Activated T-cell treated with anti-CD3 and anti-CD28 coated beads for 48 hours (primary cell): ENCODE measurements at regions not wholly inside any gene's neighbourhood (a gene's known extent, or its start where the extent isn't known, plus 50 kb on each side); places are given as distances from the start of the nearest gene placed in this dataset.

Experiments used
- DNase-seq: peaks from one replicate; pipeline ENCODE4 v3.0.0-alpha.2; 2020; ENCODE audit warnings: low read depth

DNA sequence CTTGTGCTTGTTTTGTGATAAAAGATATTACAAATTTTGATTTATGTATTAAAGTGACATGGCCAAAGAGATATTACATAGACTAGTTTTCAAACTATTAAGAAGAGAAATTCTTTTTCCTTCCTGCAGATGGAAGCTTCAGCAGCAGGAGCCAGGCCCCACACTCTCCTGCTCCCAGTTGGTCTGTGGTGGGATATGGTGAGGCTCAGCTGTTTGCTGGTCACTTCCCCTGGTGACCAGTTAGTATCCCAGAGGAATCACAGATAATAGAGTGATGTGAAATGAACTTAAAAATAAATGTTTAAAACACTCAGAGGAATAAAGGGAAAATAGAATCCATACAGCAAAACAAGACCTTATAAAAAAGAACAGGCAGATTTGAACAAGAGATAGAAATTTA lies 154.7 kb downstream of the KTN1 start:
- no peak for DNase-seq

GRCh38 chr14:55739967-55740648 lies 160.1 kb downstream of the KTN1 start:
- no peak for DNase-seq

- DNase-seq = no peak
Observed at GRCh38 chr14:55740649-55740989, 160.6 kb downstream of the KTN1 start.

GRCh38 chr14:55741240-55741639 lies 161.2 kb downstream of the KTN1 start:
- DNase-seq = no peak

- no peak for DNase-seq
Observed at GRCh38 chr14:55743551-55743950, 163.5 kb downstream of the KTN1 start.

- no peak for DNase-seq
Observed at GRCh38 chr14:55744321-55744720, 164.3 kb downstream of the KTN1 start.

DNA sequence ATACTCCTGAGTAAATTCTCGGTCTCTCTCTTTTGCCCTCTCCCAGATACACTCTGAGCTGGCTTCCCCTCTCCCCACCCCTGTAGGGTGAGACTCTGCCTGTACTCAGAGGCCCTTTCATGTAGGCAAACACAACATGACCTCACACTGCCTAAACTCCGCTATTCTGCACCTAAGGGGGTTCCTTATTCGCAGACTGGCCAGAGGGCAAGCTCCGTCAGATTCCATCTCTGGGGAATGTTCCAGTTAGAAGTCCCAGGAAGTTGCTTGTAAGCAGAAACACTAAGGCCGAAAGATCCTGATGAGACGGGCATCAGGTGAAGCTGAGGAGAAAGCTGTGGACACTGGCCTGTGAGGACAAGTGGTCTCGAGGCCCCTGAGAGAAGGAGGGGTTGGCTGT lies 165.9 kb downstream of the KTN1 start:
- DNase-seq = no peak

- no peak for DNase-seq
Observed at GRCh38 chr14:55746558-55746957, 166.6 kb downstream of the KTN1 start.

DNA sequence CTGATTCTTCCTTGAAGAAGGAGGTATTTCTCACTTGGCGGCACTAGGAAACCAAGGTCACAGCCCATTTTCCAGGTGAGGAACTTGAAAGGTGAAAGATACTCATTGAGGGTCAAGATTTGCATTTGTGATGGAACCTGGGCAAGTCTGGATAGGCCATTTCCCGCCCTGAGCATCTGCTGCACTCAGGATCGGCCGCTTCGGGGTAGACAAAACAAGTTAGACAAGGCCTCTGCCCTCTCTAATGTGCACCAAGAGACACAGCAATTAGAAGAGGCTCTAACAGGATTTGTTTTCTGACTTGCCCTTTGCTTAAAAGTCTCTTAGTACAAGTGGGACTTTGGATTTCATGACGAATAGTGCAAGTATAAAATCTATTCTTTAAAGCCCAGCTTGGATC lies 167.2 kb downstream of the KTN1 start:
- no peak for DNase-seq

DNA sequence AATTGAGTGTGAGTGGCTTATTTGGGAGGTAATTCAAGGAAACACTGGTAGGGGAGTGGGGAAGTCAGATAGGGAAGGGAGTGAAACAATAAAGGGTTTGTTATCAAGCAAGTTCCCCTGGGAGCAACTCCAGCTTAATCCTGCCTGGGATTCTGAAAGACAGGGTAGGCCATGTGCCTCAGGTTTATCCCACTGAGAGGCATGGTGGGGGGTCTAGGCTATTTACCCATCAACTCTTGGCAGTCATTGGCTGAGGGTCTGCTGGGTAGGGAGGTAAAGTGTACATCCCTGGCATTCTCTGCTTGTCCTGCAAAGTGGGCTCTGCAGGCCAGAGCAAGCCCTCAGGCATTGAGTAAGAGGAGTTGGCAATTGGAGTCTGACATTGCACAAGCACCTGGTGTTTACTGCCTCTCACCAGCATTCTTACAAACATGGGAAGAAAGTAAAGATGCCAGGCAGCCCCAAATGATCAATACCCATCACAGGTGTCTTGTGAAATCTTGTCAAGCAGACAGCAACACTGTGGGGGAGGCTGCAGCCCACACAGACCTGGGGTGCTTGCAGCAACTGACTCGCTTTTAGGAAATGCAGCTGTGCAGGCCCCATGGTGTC lies 169.3 kb downstream of the KTN1 start:
- DNase-seq = no peak

DNA sequence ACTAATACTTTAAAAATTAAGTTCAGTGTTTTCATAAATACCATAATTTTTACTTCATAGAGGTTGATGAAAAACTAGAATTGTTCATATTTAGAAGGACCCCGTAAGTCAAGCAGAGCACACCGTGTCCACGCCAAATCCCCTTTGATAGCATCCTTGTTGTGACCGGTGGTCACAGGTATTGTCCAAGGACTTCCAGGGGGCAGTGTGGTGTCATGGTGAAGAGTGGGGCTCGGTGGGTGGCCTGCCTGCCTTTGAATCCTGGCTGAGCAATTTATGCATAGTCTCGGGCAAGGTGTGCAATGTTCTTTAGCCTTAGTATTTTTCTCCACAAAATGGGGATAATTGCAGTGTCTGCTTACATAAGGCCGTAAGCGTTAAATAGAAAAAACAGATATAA lies 169.9 kb downstream of the KTN1 start:
- DNase-seq = no peak

DNA sequence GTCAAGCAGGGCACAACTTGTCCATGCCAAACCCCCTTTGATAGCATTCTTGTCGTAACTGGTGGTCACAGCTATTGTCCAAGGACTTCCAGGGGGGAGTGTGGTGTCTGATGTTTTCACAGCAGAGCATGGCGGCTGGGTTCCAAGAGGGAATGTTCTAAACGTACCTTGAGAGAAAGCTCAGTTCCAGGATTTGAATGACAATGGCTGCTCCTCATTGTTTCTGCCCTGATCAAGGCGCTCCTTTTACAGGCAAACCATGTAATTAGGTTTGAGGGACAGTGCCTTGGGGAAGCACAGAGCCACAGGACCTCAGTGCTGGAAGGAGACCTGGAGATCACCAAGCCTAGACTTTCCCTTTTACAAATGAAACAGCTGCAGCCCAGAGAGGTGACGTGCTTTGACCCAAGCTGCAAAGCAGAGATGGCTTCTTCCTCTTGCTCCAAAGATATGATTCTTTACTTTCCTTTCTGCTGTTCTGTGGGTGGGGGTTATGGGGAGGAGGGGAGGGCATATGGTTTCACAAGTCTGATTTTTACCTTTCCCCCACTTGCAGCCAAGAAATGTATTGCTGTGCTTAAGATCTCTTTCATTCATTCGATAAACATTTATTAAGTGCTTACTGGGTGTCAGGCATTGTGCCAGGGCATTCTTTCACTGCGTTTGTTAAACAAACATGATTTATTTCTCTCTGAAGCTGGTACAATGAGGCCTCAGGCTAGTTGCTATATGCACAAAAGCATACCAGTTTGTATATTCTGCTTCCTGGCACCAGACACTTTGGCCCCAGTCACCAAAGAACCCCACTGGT lies 172.8 kb downstream of the KTN1 start:
- DNase-seq = no peak

DNA sequence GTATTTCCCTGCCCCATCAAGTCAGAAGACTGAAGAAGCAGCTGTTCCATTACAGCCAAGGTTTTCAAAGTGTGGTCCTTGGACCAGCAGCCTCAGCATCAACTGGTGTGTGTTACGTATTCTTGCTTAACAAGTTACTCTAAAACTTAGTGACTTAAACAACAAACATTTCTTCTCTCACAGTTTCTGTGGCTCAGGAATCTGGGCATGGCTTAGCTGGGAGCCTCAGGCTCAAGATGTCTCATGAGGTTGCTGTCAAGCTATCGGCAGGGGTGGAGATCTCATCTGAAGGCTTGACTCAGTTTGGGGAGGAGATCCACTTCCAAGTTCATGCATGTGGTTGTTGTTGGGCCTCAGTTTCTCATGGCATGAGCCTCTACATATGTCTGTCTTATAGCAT lies 174.5 kb downstream of the KTN1 start:
- no peak for DNase-seq

GRCh38 chr14:55754871-55755270 lies 174.9 kb downstream of the KTN1 start:
- DNase-seq = no peak

- no peak for DNase-seq
Observed at GRCh38 chr14:55756078-55756477, 176.1 kb downstream of the KTN1 start.

DNA sequence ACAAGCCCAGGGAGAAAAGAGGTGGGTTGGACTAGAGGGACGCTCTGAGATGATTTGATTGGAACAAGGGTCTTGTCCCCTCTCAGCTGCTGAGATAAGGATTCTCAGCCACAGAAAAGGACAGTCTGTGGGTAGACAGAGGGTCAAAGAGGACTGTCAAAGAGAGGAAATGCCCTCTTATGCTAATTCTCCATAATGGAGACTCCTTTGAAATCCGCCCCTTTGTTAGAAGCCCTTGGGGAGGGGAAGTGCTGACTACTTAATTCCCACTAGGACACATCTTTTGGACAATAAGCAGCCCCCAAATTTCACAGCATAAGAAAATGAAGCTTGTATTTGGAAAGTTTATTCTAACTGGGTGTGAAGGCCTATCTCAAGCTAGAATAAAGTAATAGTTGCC lies 176.6 kb downstream of the KTN1 start:
- no peak for DNase-seq

- DNase-seq = no peak
Observed at GRCh38 chr14:55758796-55759195, 178.8 kb downstream of the KTN1 start.

DNA sequence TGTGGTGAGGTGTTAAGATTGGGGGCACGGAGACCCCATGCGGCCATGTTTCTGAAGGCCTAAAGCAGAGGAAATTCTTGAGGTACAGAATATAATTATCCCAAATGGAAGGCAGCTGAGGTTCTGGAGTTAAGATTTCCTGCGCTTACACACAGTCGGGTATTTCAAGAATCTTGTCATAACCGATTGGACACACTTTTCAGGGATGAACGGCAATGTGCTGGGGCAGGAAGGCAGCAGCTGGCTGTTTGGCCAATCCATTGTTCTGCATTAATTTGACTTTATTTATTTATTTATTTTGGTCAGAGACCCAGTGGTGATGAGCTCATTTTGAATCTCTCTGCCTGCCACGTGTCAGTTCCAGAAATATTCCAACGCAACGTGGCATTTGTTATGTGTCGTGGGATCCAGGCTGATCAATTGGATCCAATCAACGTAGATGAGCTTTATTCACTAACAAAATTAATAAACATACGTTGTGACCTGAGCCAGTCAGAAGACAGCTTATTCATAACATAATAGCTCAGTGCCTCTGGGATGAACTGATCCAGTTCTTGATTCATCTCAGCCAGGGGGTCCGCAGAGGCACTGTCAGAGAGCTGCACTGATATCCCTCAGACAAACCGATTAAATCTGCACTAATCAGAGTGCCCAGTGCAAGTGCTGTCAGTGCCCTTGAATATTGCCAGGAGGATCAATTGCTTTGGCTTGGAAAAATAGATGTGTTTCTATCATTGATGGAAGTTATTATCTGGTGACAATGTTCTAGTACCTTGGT lies 181.0 kb downstream of the KTN1 start:
- DNase-seq = no peak

GRCh38 chr14:55761651-55762050 lies 181.6 kb downstream of the KTN1 start:
- DNase-seq = no peak

GRCh38 chr14:55762595-55763232 lies 182.7 kb downstream of the KTN1 start:
- no peak for DNase-seq

DNA sequence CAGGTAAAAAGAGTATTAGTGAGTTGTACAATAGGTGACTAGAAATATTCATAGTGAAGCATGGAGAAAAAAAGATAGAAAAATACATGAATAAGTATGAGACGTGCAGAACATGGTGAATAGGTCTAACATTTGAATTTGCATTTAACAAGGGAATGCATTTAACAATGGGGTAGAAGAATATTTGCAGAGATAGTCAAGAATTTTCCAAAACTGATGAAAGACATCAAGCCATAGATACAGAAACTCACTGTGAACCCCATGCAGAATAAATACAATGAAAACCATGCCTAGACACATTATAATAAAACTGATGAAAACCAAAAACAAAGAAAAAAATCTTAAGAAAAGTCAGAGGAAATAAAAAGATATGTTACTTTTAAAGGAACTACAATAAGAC lies 184.8 kb downstream of the KTN1 start:
- no peak for DNase-seq

GRCh38 chr14:55766071-55766470 lies 186.1 kb downstream of the KTN1 start:
- no peak for DNase-seq
